ENCODE measurements at regions not wholly inside any gene's neighbourhood (a gene's known extent, or its start where the extent isn't known, plus 50 kb on each side); places are given as distances from the start of the nearest gene placed in this dataset.

- Histone ChIP-seq H3K4me3 (no peak overlapping the region), H3K9me3 (no peaks in the 10 kb centered on the region), H3K27me3 (no peaks in the 10 kb centered on the region), H3K4me1 (ENCODE audit: insufficient read depth) (no peaks in the 10 kb centered on the region), H3K27ac (no peak overlapping the region), H3K36me3 (no peaks in the 10 kb centered on the region)
- no peak for TF ChIP-seq EP300 (IDR thresholded peaks at IDR 0.05)
- TF ChIP-seq CTCF (IDR thresholded peaks at IDR 0.05) = no peak
- TF ChIP-seq POLR2A (IDR thresholded peaks at IDR 0.05) = no peak
- intact Hi-C loops (cut with DNase I) = no loop called here
- no peak for DNase-seq
Observed at GRCh38 chr1:83588140-83588539, 410.8 kb downstream of the TTLL7 start.

- H3K36me3 ChIP-seq = no peaks in the 10 kb centered on the region
- WGBS, 3 donors = 89 to 95% (median 93%) methylated on average over 2 to 4 of the region's 4 CpGs
- intact Hi-C loops (cut with DNase I) = no loop called here
- TF ChIP-seq POLR2A (IDR thresholded peaks at IDR 0.05) (no peak), EP300 (IDR thresholded peaks at IDR 0.05) (no peak), CTCF (IDR thresholded peaks at IDR 0.05) (no peak)
- no peak for DNase-seq
- no peaks in the 10 kb centered on the region for H3K4me1 ChIP-seq (ENCODE audit: insufficient read depth)
- H3K27ac ChIP-seq = no peak overlapping the region
- H3K27me3 ChIP-seq = no peaks in the 10 kb centered on the region
- no peaks in the 10 kb centered on the region for H3K9me3 ChIP-seq
- H3K4me3 ChIP-seq = no peak overlapping the region
Observed at GRCh38 chr1:83583351-83584014, 415.4 kb downstream of the TTLL7 start.

DNA sequence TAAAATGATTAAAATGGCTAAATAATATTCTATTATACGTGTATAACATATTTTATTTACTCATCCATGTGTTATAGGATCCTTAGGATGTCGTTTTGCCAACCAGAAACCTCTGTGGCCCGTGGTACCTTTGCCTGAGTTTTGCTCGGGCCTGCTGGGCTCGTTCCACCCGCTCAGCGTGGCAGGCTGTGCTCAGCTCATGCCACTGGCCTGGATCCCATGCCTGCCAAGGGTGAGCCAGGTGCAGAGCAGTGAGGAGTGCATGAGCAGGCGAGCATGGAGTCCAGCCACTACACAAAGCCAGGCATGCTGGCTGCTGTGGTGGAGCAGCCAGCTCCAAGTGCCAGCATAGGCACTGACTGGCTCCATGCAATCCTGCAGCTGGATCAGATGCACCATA lies 417.2 kb downstream of the TTLL7 start:
- TF ChIP-seq EP300 (IDR thresholded peaks at IDR 0.05) = no peak
- no peaks in the 10 kb centered on the region for H3K9me3 ChIP-seq
- H3K27ac ChIP-seq = no peak overlapping the region
- no peaks in the 10 kb centered on the region for H3K27me3 ChIP-seq
- H3K4me1 ChIP-seq (ENCODE audit: insufficient read depth) = no peaks in the 10 kb centered on the region
- 96 to 97% (median 97%) methylated on average over 8 of the region's 8 CpGs for WGBS, 3 donors
- DNase-seq = no peak
- intact Hi-C loops (cut with DNase I) = no loop called here
- H3K4me3 ChIP-seq = no peak overlapping the region
- H3K36me3 ChIP-seq = no peaks in the 10 kb centered on the region

GRCh38 chr1:83574791-83575190 lies 424.1 kb downstream of the TTLL7 start:
- H3K4me1 ChIP-seq (ENCODE audit: insufficient read depth) = no peaks in the 10 kb centered on the region
- TF ChIP-seq CTCF (IDR thresholded peaks at IDR 0.05) = no peak
- TF ChIP-seq POLR2A (IDR thresholded peaks at IDR 0.05) = no peak
- no peak for TF ChIP-seq EP300 (IDR thresholded peaks at IDR 0.05)
- no peaks in the 10 kb centered on the region for H3K36me3 ChIP-seq
- WGBS, 3 donors = 63 to 85% (median 80%) methylated on average over 2 of the region's 2 CpGs
- intact Hi-C loops (cut with DNase I) = no loop called here
- no peak overlapping the region for H3K4me3 ChIP-seq
- H3K27ac ChIP-seq = no peak overlapping the region
- H3K9me3 ChIP-seq = no peaks in the 10 kb centered on the region
- H3K27me3 ChIP-seq = no peaks in the 10 kb centered on the region
- DNase-seq = no peak

DNA sequence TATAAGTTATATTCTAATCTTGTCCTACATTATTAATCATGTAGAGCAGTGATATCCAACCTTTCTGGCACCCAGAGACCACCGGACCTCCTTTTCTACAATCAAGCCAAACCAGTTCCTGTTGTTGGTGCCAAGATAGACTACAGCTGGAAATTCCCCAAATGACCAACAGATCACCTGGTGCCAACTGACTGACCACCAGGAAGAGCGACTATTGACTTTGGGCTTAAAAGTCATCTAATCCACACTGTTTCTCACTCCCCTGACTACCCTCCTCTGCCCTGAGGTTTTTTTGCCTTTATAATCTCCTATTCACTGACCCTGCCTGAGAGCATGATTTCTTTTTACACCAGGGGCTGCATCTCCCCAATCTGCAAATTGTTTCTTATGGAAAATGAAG lies 425.2 kb downstream of the TTLL7 start:
- intact Hi-C loops (cut with DNase I) = no loop called here
- Histone ChIP-seq H3K4me1 (ENCODE audit: insufficient read depth) (no peaks in the 10 kb centered on the region), H3K27ac (no peak overlapping the region), H3K27me3 (no peaks in the 10 kb centered on the region), H3K9me3 (no peaks in the 10 kb centered on the region), H3K36me3 (no peaks in the 10 kb centered on the region), H3K4me3 (no peak overlapping the region)
- 47 to 92% (median 81%) methylated on average over 2 of the region's 2 CpGs for WGBS, 3 donors
- TF ChIP-seq EP300 (IDR thresholded peaks at IDR 0.05) (no peak), POLR2A (IDR thresholded peaks at IDR 0.05) (no peak), CTCF (IDR thresholded peaks at IDR 0.05) (no peak)
- no peak for DNase-seq
